CD4-positive, alpha-beta T cell treated with Interleukin-2 at 100 ng/mL for 4 hours (primary cell): ENCODE measurements at regions not wholly inside any gene's neighbourhood (a gene's known extent, or its start where the extent isn't known, plus 50 kb on each side); places are given as distances from the start of the nearest gene placed in this dataset.

Source experiments
- DNase-seq: peaks from one replicate; pipeline ENCODE4 v3.0.0-alpha.2; 2020; ENCODE audit warnings: low spot score

GRCh38 chr13:103772576-103772975, 706.4 kb upstream of the SLC10A2 start:
- DNase-seq = no peak

DNA sequence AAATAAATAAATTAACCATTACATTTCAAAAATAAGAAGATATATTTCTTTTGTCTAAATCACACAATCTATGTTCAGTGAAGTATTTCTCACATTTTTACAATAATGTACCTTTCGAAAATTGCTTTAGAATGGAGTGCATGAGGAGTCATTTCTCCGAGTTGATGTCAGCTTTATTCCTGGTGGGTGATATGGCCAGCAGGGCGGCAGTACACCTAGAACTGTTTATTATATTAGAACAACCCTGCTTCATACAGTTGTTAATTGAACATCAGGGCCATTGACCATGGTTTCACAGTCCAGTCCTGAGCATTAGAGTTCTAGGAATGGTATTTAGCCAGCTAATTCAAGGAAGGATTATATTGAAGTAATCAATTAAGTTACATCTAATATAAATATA, 696.3 kb upstream of the SLC10A2 start:
- no peak for DNase-seq

GRCh38 chr13:103759361-103759760, 693.1 kb upstream of the SLC10A2 start:
- DNase-seq = no peak

- DNase-seq = no peak
Measured at GRCh38 chr13:103758222-103758621, 692.0 kb upstream of the SLC10A2 start.

GRCh38 chr13:103757361-103757760, 691.1 kb upstream of the SLC10A2 start:
- no peak for DNase-seq

GRCh38 chr13:103754783-103755182, 688.6 kb upstream of the SLC10A2 start:
- DNase-seq = no peak

DNA sequence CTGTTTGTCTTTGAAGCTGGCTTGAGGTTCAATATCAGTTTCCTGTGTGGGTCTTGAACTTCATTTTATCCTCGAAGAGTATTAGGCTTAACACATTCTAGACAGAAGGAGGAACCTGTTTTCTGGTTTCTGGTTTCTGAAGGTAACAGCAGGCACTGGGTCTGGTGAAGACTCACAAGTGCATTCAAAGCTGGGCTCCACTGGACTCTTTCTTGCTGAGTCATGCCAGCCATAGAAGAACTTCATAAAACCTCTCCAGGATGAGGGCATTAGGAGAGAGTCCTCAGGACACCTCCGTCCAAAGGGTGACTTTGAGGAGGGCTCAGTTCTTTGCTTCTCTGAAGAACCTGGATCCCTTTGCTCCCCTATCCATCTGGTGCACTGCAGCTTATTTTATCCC, 668.6 kb upstream of the SLC10A2 start:
- DNase-seq = no peak

DNA sequence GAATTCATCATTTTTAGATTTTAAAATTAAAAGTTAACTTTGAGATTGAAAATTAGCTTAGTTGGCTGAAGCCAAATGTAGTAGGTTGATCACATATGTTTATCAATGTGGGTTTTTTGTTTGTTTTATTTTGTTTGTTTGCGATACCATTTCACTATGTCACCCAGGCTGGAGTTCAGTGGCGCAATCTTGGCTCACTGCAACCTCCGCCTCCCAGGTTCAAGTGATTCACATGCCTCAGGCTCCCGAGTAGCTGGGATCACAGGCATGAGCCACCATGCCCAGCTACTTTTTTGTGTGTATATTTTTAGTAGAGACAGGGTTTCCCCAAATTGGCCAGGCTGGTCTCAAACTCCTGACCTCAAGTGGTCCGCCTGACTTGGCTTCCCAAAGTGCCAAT, 665.7 kb upstream of the SLC10A2 start:
- no peak for DNase-seq

DNA sequence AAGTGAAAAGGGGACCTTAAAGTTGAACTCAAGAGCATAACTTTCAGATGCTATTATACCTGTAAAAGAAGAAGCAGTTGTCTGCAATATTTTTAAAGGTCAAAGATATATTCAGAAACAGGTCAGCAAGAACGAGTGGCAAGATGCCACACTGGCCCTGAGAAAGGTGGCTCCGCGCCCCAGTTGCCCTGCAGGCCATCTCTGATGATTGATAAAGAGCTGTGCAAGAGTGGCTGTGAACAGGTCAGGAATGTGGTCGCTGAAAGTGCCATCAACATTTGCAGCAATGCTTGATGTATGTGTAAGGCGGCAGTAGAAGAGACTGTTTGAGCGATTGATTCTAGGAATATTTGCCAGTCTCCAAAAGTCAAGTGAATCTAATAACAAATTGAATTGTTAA, 664.2 kb upstream of the SLC10A2 start:
- DNase-seq = no peak

DNA sequence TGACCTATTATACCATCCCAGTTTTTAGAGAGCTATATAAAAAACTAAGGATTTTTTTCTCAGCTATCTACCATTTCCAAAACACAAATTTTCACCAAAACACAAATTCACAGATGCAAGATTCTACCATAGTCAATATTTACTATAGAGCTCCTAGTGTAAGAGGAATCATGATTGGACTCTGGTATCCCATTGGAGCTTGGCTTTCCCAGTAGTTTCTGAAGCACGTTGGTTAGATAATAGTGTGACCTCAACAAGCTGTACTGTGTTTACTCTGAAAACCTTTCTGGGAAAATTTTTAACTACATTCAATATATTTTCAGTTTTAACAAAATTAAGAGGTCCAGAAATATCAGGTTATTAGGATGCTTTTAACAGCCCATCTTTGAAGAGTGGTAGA, 660.6 kb upstream of the SLC10A2 start:
- DNase-seq = no peak

DNA sequence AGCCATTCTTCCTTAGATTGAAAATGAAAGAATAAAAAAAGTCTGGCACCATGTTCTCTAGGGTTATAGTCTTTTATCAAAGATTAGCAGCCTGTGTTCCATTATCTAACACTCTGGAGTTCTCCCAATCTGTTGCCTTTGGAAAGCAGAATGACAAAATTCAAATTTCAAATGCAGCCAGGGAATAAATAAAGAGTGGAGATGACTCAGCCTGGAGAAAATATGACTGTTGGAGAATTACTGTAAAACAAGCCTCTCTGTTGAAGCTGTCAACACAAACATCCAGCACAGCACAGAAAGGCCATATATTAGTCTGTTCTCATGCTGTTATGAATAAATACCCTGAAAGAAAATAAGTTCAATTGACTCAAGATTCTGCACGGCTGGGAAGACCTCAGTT, 650.5 kb upstream of the SLC10A2 start:
- DNase-seq = no peak

DNA sequence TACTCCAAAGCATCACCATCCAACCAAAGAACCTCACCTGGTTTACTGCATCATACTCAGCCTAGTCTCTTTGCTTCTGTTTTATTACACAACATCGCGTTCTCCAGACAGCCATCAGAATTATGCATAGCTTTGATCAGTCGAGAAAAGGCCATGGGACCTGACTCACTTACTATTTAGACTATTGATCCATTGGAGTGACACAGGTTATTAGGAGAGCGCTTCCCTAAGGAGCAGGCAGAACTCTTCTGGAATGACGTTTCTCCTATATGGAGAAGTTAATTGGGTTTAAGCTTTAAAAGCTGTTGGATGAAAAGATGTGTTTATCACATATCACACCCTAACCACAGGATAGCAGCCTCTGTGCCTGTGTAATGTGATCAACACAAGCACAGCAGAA, 649.1 kb upstream of the SLC10A2 start:
- DNase-seq = no peak

- no peak for DNase-seq
Measured at GRCh38 chr13:103703246-103703645, 637.0 kb upstream of the SLC10A2 start.

GRCh38 chr13:103698000-103698399, 631.8 kb upstream of the SLC10A2 start:
- no peak for DNase-seq

DNA sequence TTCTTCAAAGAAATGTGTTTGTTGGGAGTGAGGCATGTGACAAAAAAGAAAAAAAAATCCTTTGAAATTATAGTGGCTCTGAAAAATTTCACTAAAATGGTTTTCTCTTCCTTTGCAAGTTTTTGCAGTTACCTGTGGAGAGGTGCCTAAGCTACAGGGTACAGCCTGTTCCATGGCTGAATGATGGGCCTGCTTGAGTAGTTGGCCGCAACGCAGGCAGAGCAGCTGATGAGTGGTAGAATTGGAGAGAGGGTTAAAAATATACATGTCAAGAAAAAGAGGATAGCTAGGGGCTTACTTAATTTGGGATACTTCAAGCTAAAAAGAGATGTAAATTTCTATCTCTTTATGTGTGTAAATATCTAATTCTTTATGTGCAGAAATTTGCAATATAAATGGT, 629.1 kb upstream of the SLC10A2 start:
- no peak for DNase-seq

DNA sequence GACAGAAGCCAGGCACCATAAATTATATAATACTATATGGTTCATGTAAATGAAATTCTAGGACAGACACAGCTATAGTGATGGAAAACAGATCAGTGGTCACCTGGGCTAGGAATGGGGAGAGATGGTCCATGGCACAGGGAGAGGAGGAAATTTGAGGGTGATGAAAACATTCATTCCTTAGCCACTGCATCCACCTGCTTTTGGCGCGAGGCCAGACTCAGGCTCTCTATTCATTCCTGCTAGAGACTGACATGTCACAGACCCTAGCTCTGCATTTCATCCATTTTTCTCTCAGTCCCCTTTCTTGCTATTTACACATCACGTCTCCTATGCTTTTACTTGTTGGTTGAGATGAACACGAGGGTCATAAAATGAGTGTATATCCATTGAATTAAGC, 628.3 kb upstream of the SLC10A2 start:
- DNase-seq = no peak

DNA sequence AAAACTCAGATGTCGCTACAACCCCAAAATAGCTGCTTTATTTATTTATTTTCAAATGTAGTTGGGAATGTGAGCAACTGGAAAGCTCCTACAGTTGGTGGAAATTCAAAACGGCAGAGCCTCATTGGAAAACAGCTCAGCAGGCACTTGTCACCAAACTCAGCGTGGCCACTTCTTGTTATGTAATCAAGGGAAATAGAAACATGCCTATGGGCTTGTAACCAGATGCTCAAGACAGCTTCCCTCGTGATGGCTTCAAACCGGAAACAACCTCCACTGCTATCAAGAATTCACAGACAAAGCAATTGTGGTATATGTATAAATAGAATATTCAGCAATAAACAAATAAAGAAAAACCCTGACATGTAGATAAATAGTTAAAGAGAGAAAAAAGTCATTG, 627.8 kb upstream of the SLC10A2 start:
- DNase-seq = no peak

- no peak for DNase-seq
Measured at GRCh38 chr13:103692442-103692841, 626.2 kb upstream of the SLC10A2 start.

GRCh38 chr13:103676329-103676728, 610.1 kb upstream of the SLC10A2 start:
- no peak for DNase-seq

GRCh38 chr13:103671547-103671946, 605.3 kb upstream of the SLC10A2 start:
- no peak for DNase-seq

DNA sequence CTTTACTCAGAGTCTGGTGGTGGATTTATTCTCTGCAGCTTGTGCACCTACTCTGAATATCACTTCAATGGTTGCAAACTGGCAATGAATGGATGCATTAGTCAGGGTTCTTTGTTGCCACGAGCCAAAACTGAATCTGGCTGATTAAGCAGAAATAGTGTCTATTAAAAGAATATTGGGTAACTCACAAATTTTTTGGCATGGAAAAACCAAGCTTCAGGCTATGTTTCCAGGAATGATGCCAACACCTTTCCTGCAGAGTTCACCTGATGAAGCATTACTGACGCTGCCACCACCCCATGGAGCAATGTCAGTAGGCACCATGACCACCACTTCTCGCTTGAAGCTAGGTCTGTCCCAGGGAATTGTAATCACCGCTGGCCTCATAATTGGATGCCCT, 597.8 kb upstream of the SLC10A2 start:
- no peak for DNase-seq

GRCh38 chr13:103656311-103656710, 590.1 kb upstream of the SLC10A2 start:
- no peak for DNase-seq

GRCh38 chr13:103640606-103641005, 574.4 kb upstream of the SLC10A2 start:
- DNase-seq = no peak

- DNase-seq = no peak
Measured at GRCh38 chr13:103639326-103639725, 573.1 kb upstream of the SLC10A2 start.

GRCh38 chr13:103638706-103639105, 572.5 kb upstream of the SLC10A2 start:
- no peak for DNase-seq
